Astrocyte (in vitro differentiated cells and primary cell): ENCODE measurements at regions not wholly inside any gene's neighbourhood (a gene's known extent, or its start where the extent isn't known, plus 50 kb on each side); places are given as distances from the start of the nearest gene placed in this dataset.

ENCODE experiments used
- DNase-seq: peaks from one replicate; pipeline ENCODE4 v3.0.0-alpha.2; 2010; ENCODE audit warnings: low read depth
- FAIRE-seq: peaks from 2 replicates; lab custom pipeline; 2011; peaks lifted over from hg19 to GRCh38; lab: Jason Lieb, UNC
- H2AFZ ChIP-seq: 2 replicates; pipeline ENCODE4 v1.6.0; 2012; ENCODE audit warnings: low read depth, low read length, inconsistent platforms
- H3K27ac ChIP-seq: 2 replicates; pipeline ENCODE4 v1.5.1; 2011; ENCODE audit warnings: low read depth, low read length, inconsistent platforms
- H3K27me3 ChIP-seq: 2 replicates; pipeline ENCODE4 v1.6.0; 2011; ENCODE audit warnings: low read length, inconsistent platforms; ENCODE audit not compliant: insufficient read depth
- H3K36me3 ChIP-seq: 2 replicates; pipeline ENCODE4 v1.5.1; 2011; ENCODE audit warnings: low read length, inconsistent platforms; ENCODE audit not compliant: insufficient read depth
- H3K4me1 ChIP-seq: 2 replicates; pipeline ENCODE4 v1.5.1; 2011; ENCODE audit warnings: low read length, inconsistent platforms; ENCODE audit not compliant: insufficient read depth
- H3K4me2 ChIP-seq: 2 replicates; pipeline ENCODE4 v1.6.0; 2012; ENCODE audit warnings: low read length, inconsistent platforms
- H3K4me3 ChIP-seq: 2 replicates; pipeline ENCODE4 v1.5.1; 2011; ENCODE audit warnings: low read depth, mild to moderate bottlenecking, low read length, inconsistent platforms; ENCODE audit not compliant: insufficient read depth
- H3K79me2 ChIP-seq: 2 replicates; pipeline ENCODE4 v1.6.0; 2012; ENCODE audit warnings: mild to moderate bottlenecking, low read length, inconsistent platforms; ENCODE audit not compliant: insufficient read depth
- H3K9ac ChIP-seq: 2 replicates; pipeline ENCODE4 v1.6.0; 2012; ENCODE audit warnings: mild to moderate bottlenecking, low read length, inconsistent platforms
- H3K9me3 ChIP-seq: 2 replicates; pipeline ENCODE4 v1.5.1; 2012; ENCODE audit warnings: low read depth, mild to moderate bottlenecking, low read length, inconsistent platforms; ENCODE audit not compliant: insufficient read depth
- H4K20me1 ChIP-seq: 2 replicates; pipeline ENCODE4 v1.6.0; 2012; ENCODE audit warnings: low read length, inconsistent platforms; ENCODE audit not compliant: insufficient read depth
- H3K27ac Mint-ChIP-seq: one replicate; pipeline ENCODE4 v1.8.0; 2021; ENCODE audit warnings: mild to moderate bottlenecking, mixed read lengths; ENCODE audit not compliant: unreplicated experiment
- H3K27me3 Mint-ChIP-seq: one replicate; pipeline ENCODE4 v1.8.0; 2021; ENCODE audit warnings: low read depth, mixed read lengths; ENCODE audit not compliant: unreplicated experiment
- H3K36me3 Mint-ChIP-seq: one replicate; pipeline ENCODE4 v1.8.0; 2021; ENCODE audit warnings: low read depth, mixed read lengths; ENCODE audit not compliant: unreplicated experiment
- H3K4me1 Mint-ChIP-seq: one replicate; pipeline ENCODE4 v1.8.0; 2021; ENCODE audit warnings: low read depth, mixed read lengths; ENCODE audit not compliant: unreplicated experiment
- H3K4me3 Mint-ChIP-seq: one replicate; pipeline ENCODE4 v1.8.0; 2021; ENCODE audit warnings: mild to moderate bottlenecking, moderate library complexity, mixed read lengths; ENCODE audit not compliant: unreplicated experiment
- H3K9me3 Mint-ChIP-seq: one replicate; pipeline ENCODE4 v1.8.0; 2021; ENCODE audit warnings: mild to moderate bottlenecking, mixed read lengths; ENCODE audit not compliant: unreplicated experiment
- CTCF ChIP-seq: IDR thresholded peaks from 2 replicates; pipeline ENCODE4 v1.5.1; 2011; ENCODE audit warnings: low read depth, mild to moderate bottlenecking, inconsistent platforms, low read length, moderate library complexity; ENCODE audit not compliant: insufficient read depth
- EZH2 ChIP-seq: IDR thresholded peaks from 2 replicates; pipeline ENCODE4 v1.6.1; 2012; ENCODE audit warnings: mild to moderate bottlenecking, low read length, inconsistent platforms; ENCODE audit not compliant: insufficient read depth

- no peaks in the 10 kb centered on the region for H3K36me3 ChIP-seq
- no peaks in the 10 kb centered on the region for H3K79me2 ChIP-seq
- H4K20me1 ChIP-seq = no peaks in the 10 kb centered on the region
- no peak overlapping the region for H3K4me3 ChIP-seq
- FAIRE-seq (no peak), DNase-seq (no peak)
- H2AFZ ChIP-seq = no peak overlapping the region
- Mint-ChIP-seq H3K4me3 (no peak overlapping the region), H3K4me1 (peaks cover 5% of the 10 kb centered on the region), H3K9me3 (no peaks in the 10 kb centered on the region), H3K27me3 (peaks cover 22% of the 10 kb centered on the region), H3K36me3 (no peaks in the 10 kb centered on the region), H3K27ac (no peak overlapping the region)
- no peak overlapping the region for H3K9ac ChIP-seq
- H3K4me1 ChIP-seq = peaks cover 9% of the 10 kb centered on the region
- H3K9me3 ChIP-seq = no peaks in the 10 kb centered on the region
- H3K27me3 ChIP-seq = no peaks in the 10 kb centered on the region
- H3K4me2 ChIP-seq = no peak overlapping the region
- TF ChIP-seq EZH2 (no peak), CTCF (no peak)
- H3K27ac ChIP-seq = no peak overlapping the region
Measured at GRCh38 chr11:69582756-69583467, 58.0 kb upstream of the CCND1 start.

GRCh38 chr11:69584160-69584559 lies 56.8 kb upstream of the CCND1 start:
- H2AFZ ChIP-seq = no peak overlapping the region
- no peak for FAIRE-seq
- no peak overlapping the region for H3K4me3 Mint-ChIP-seq
- no peaks in the 10 kb centered on the region for H3K36me3 ChIP-seq
- no peak for TF ChIP-seq EZH2
- no peak for TF ChIP-seq CTCF
- H3K9me3 Mint-ChIP-seq = no peaks in the 10 kb centered on the region
- peaks cover 14% of the 10 kb centered on the region for H3K27me3 Mint-ChIP-seq
- DNase-seq = no peak
- no peaks in the 10 kb centered on the region for H4K20me1 ChIP-seq
- no peak overlapping the region for H3K9ac ChIP-seq
- no peak overlapping the region for H3K4me3 ChIP-seq
- H3K27ac Mint-ChIP-seq = no peak overlapping the region
- no peak overlapping the region for H3K27ac ChIP-seq
- no peaks in the 10 kb centered on the region for H3K79me2 ChIP-seq
- H3K27me3 ChIP-seq = no peaks in the 10 kb centered on the region
- no peaks in the 10 kb centered on the region for H3K9me3 ChIP-seq
- no peak overlapping the region for H3K4me2 ChIP-seq
- H3K4me1 Mint-ChIP-seq = peaks cover 11% of the 10 kb centered on the region
- peaks cover 12% of the 10 kb centered on the region for H3K4me1 ChIP-seq
- no peaks in the 10 kb centered on the region for H3K36me3 Mint-ChIP-seq

- no peaks in the 10 kb centered on the region for H3K36me3 Mint-ChIP-seq
- H3K27ac Mint-ChIP-seq = no peak overlapping the region
- no peaks in the 10 kb centered on the region for H3K9me3 ChIP-seq
- TF ChIP-seq EZH2 = no peak
- TF ChIP-seq CTCF = no peak
- H3K79me2 ChIP-seq = no peaks in the 10 kb centered on the region
- no peaks in the 10 kb centered on the region for H3K27me3 ChIP-seq
- no peak overlapping the region for H3K4me3 ChIP-seq
- H3K4me1 ChIP-seq = peaks cover 12% of the 10 kb centered on the region
- H3K9me3 Mint-ChIP-seq = no peaks in the 10 kb centered on the region
- no peak overlapping the region for H2AFZ ChIP-seq
- H3K9ac ChIP-seq = no peak overlapping the region
- no peaks in the 10 kb centered on the region for H3K36me3 ChIP-seq
- no peak overlapping the region for H3K4me3 Mint-ChIP-seq
- peaks cover 11% of the 10 kb centered on the region for H3K4me1 Mint-ChIP-seq
- no peaks in the 10 kb centered on the region for H4K20me1 ChIP-seq
- no peak overlapping the region for H3K4me2 ChIP-seq
- no peak overlapping the region for H3K27ac ChIP-seq
- no peak for DNase-seq
- H3K27me3 Mint-ChIP-seq = peaks cover 9% of the 10 kb centered on the region
- no peak for FAIRE-seq
Measured at GRCh38 chr11:69585385-69585784, 55.6 kb upstream of the CCND1 start.
